Activated CD8-positive, alpha-beta memory T cell treated with anti-CD3 and anti-CD28 coated beads for 4 hours (primary cell): ENCODE measurements at regions not wholly inside any gene's neighbourhood (a gene's known extent, or its start where the extent isn't known, plus 50 kb on each side); places are given as distances from the start of the nearest gene placed in this dataset.
A peak's percentile ranks its signal among the peaks of the same experiment; 100 is the strongest.
"Not testable (repeated sequence)": the region's sequence is repeated elsewhere in the genome, so short reads cannot be mapped to it uniquely, and the experiment has no call there.

Experiments used
- DNase-seq, 2 donors: peaks; one replicate each; pipeline ENCODE4 v3.0.0-alpha.2; 2020; ENCODE audit warnings: low read depth in 2 of 2

- not testable (repeated sequence) for DNase-seq
These were observed 195.6 kb upstream of the G2E3 start for GRCh38 chr14:30363219-30363880.

- DNase-seq: no peak
These were observed 189.3 kb upstream of the G2E3 start for GRCh38 chr14:30369502-30370180.

- no peak for DNase-seq
These were observed 185.9 kb upstream of the G2E3 start for GRCh38 chr14:30373053-30373452.

- DNase-seq: no peak
These were observed 185.4 kb upstream of the G2E3 start for GRCh38 chr14:30373526-30373925.

- DNase-seq: peak; percentile 7 to 18
These were observed 183.6 kb upstream of the G2E3 start for GRCh38 chr14:30375296-30375892.

GRCh38 chr14:30381861-30382480 is 177.0 kb upstream of the G2E3 start:
- DNase-seq: no peak

- no peak for DNase-seq
These were observed 173.0 kb upstream of the G2E3 start for GRCh38 chr14:30385925-30386324.

- no peak for DNase-seq
These were observed 171.1 kb upstream of the G2E3 start for GRCh38 chr14:30387871-30388270.

- DNase-seq: no peak
These were observed 169.7 kb upstream of the G2E3 start for GRCh38 chr14:30389134-30389876.

GRCh38 chr14:30389877-30390385 is 169.0 kb upstream of the G2E3 start:
- DNase-seq: no peak

- no peak for DNase-seq
These were observed 163.9 kb upstream of the G2E3 start for GRCh38 chr14:30395065-30395464.

GRCh38 chr14:30402846-30403245 is 156.1 kb upstream of the G2E3 start:
- DNase-seq: no peak

- DNase-seq: no peak
These were observed 155.2 kb upstream of the G2E3 start for GRCh38 chr14:30403791-30404190.

GRCh38 chr14:30409508-30410015 is 149.4 kb upstream of the G2E3 start:
- DNase-seq: not testable (repeated sequence)

- DNase-seq: no peak
These were observed 148.0 kb upstream of the G2E3 start for GRCh38 chr14:30410986-30411385.

GRCh38 chr14:30413184-30413583 is 145.8 kb upstream of the G2E3 start:
- not testable (repeated sequence) for DNase-seq

GRCh38 chr14:30417121-30417520 is 141.8 kb upstream of the G2E3 start:
- DNase-seq: no peak

- DNase-seq: no peak
These were observed 141.0 kb upstream of the G2E3 start for GRCh38 chr14:30417999-30418398.

GRCh38 chr14:30419037-30419436 is 139.9 kb upstream of the G2E3 start:
- DNase-seq: no peak

GRCh38 chr14:30420515-30420914 is 138.4 kb upstream of the G2E3 start:
- no peak for DNase-seq

- DNase-seq: no peak
These were observed 132.5 kb upstream of the G2E3 start for GRCh38 chr14:30426463-30426862.

- no peak for DNase-seq
These were observed 131.6 kb upstream of the G2E3 start for GRCh38 chr14:30427401-30427800.
